Right lobe of liver (tissue), 6 donors: ENCODE measurements at regions not wholly inside any gene's neighbourhood (a gene's known extent, or its start where the extent isn't known, plus 50 kb on each side); places are given as distances from the start of the nearest gene placed in this dataset.

Source experiments
- ATAC-seq, 4 donors: fragments of 200-7000 bp; cut with Tn5 transposase; one replicate each; pipeline ENCODE4 v1.9.1; 2020; ENCODE audit warnings: mild to moderate bottlenecking in 4 of 4, moderate library complexity in 4 of 4
- DNase-seq, 3 donors: peaks; one replicate each; pipeline ENCODE4 v3.0.0-alpha.2; 2020
- H3K27ac ChIP-seq, 3 donors: fragments of 200-600 bp; one replicate each; pipeline ENCODE4 v1.8.0; 2022
- H3K27me3 ChIP-seq, 2 donors: fragments of 200-600 bp; one replicate each; pipeline ENCODE4 v1.8.0; 2022
- H3K36me3 ChIP-seq, 4 donors: fragments of 200-600 bp; sonication (generic) in 1 of 4; one replicate each; pipeline versions ENCODE4 v1.5.1 to v1.8.0; 2017 to 2022; ENCODE audit warnings: control low read depth in 1 of 4
- H3K4me1 ChIP-seq, 4 donors: fragments of 200-600 bp; sonication (generic) in 1 of 4; one replicate each; pipeline versions ENCODE4 v1.5.1 to v1.8.0; 2017 to 2022; ENCODE audit warnings: control low read depth in 1 of 4
- H3K4me3 ChIP-seq, 3 donors: fragments of 200-600 bp; one replicate each; pipeline ENCODE4 v1.8.0; 2022
- H3K9me3 ChIP-seq, 4 donors: fragments of 200-600 bp; sonication (generic) in 1 of 4; one replicate each; pipeline versions ENCODE4 v1.5.1 to v1.8.0; 2017 to 2022; ENCODE audit warnings: control low read depth in 1 of 4
- POLR2A ChIP-seq: fragments of 450-650 bp; IDR thresholded peaks from one replicate; pipeline ENCODE4 v1.6.1; 2017; ENCODE audit warnings: antibody characterized with exemption, mild to moderate bottlenecking
- WGBS: methylation state at CpG from one replicate; pipeline ENCODE4 v1.1.6; 2018; ENCODE audit warnings: low coverage, low lambda C conversion rate; ENCODE audit not compliant: insufficient coverage; ENCODE audit errors: missing lambda C conversion rate; 5-methylcytosine and 5-hydroxymethylcytosine counted together
- intact Hi-C, 2 donors: fragments of 100-400 bp; cut with DNase I; formaldehyde crosslinking; loops; one replicate each; pipeline versions ENCODE4 v1.11.2 to v1.14.1; 2022
- TF ChIP-seq, protein P1 (sequence below), 4 donors: fragments of 200-600 bp in 3 of 4; fragments of 450-650 bp in 1 of 4; IDR thresholded peaks; one replicate each; pipeline versions ENCODE4 v1.5.1 to v1.8.0; 2016 to 2022; ENCODE audit warnings: antibody characterized with exemption in 4 of 4, mild to moderate bottlenecking in 2 of 4
- donor health status: DM: no; HTN: yes; CAD: no.
- donor health status: DM: no; HTN: no; CAD: no.
- donor health status: DM: no; HTN: no; CAD: no.
- donor health status: DM: no; HTN: yes; CAD: no.
- donor health status: DM: no; HTN: yes; CAD: no.

DNA sequence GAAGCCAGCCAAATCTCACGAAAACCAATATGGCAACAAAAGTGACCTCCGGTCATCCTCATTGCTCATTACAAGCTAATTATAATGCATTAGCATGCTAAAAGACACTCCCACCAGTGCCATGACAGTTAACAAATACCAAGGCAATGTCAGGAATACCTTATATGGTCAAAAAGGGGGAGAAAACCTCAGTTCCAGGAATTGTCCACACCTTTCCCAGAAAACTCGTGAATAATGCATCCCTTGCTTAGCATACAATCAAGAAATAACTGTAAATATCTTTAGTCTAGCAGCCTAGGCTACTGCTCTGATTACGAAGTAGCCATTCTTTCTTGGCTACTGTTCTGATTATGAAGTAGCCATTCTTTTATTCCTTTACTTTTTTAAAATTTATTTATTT, 112.5 kb upstream of the FKBP1C start:
- intact Hi-C loops, result no loop called here

DNA sequence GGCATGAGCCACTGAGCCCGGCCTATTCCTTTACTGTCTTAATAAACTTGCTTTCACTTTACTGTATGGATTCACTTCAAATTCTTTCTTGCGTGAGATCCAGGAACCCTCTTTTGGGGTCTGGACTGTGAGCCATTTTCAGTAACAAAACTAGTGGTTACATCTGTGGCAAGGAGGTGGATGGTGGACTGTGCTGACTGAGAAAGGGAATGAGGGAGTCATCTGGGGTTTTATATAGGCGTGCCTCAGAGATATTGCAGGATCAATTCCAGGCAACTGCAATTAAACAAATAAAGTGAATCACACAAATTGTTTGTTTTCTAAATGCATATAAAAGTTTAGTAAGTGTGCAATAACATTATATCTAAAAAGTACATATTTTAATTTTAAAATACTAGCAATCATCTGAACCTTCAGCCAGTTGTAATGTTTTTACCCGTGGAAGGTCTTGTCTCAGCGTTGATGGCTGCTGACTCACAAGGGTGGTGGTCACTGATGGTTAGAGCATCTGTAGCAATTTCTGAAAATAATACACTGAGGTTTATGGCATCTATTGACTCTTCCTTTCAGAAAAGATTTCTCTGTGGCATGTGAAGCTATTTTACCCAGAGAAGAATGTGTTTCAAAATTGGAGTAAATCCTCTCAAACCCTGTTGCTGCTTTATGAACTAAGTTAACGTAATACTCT, 111.4 kb upstream of the FKBP1C start:
- no peak for DNase-seq
- TF ChIP-seq POLR2A, result no peak
- TF ChIP-seq, protein P1, sequence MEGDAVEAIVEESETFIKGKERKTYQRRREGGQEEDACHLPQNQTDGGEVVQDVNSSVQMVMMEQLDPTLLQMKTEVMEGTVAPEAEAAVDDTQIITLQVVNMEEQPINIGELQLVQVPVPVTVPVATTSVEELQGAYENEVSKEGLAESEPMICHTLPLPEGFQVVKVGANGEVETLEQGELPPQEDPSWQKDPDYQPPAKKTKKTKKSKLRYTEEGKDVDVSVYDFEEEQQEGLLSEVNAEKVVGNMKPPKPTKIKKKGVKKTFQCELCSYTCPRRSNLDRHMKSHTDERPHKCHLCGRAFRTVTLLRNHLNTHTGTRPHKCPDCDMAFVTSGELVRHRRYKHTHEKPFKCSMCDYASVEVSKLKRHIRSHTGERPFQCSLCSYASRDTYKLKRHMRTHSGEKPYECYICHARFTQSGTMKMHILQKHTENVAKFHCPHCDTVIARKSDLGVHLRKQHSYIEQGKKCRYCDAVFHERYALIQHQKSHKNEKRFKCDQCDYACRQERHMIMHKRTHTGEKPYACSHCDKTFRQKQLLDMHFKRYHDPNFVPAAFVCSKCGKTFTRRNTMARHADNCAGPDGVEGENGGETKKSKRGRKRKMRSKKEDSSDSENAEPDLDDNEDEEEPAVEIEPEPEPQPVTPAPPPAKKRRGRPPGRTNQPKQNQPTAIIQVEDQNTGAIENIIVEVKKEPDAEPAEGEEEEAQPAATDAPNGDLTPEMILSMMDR (IDR thresholded peaks at IDR 0.05), result no peak
- Histone ChIP-seq H3K9me3 (no peaks in the 10 kb centered on the region), H3K4me1 (no peaks in the 10 kb centered on the region), H3K27me3 (no peaks in the 10 kb centered on the region), H3K36me3 (no peaks in the 10 kb centered on the region), H3K27ac (no peak overlapping the region), H3K4me3 (no peak overlapping the region)
- ATAC-seq, result no peak
- 84% methylated on average over 6 of the region's 6 CpGs for WGBS
- intact Hi-C loops, result no loop called here

More for the DNA sequence above, 112.5 kb upstream of the FKBP1C start:
- Histone ChIP-seq H3K27ac (no peak overlapping the region), H3K4me1 (no peaks in the 10 kb centered on the region), H3K4me3 (no peak overlapping the region), H3K36me3 (no peaks in the 10 kb centered on the region), H3K27me3 (no peaks in the 10 kb centered on the region), H3K9me3 (no peaks in the 10 kb centered on the region)
- DNase-seq, result no peak
- ATAC-seq, result no peak
- TF ChIP-seq, protein P1 (IDR thresholded peaks at IDR 0.05), result no peak
- no peak for TF ChIP-seq POLR2A
- WGBS, result 50% methylated on average over 4 of the region's 4 CpGs

DNA sequence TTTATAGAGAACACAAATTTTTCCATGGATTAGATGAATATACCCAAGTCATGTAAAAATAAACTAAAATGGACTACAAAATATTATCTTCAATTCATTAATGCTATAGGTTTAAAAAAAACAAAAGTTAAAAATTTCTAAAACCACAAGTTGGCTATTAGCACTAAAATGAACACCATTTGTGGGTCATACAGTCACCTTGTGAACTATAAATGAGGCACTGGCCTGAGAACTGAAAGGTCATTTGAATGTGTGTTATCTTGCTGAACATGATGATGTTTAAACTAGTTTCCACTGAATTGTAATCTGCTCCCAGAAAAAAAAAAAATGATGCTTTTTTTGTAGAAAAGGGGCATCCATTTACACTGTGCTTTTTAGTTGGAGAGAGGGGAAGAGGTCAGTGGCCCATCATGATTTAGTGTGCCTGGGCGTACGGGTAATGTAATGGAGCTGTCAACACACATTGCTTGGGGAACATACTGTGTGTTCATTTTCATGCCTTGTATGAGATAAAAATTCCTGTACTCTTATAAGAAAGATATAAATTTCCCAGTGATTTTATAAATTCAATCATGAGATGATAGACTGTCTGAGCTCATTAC, 96.6 kb upstream of the FKBP1C start:
- Histone ChIP-seq H3K27ac (no peak overlapping the region), H3K27me3 (no peaks in the 10 kb centered on the region), H3K4me3 (no peak overlapping the region), H3K9me3 (no peaks in the 10 kb centered on the region), H3K36me3 (no peaks in the 10 kb centered on the region), H3K4me1 (no peaks in the 10 kb centered on the region)
- no peak for DNase-seq
- 47% methylated on average over 2 of the region's 2 CpGs for WGBS
- no peak for ATAC-seq
- intact Hi-C loops, result no loop called here
- TF ChIP-seq POLR2A, result no peak
- TF ChIP-seq, protein P1 (IDR thresholded peaks at IDR 0.05), result no peak

DNA sequence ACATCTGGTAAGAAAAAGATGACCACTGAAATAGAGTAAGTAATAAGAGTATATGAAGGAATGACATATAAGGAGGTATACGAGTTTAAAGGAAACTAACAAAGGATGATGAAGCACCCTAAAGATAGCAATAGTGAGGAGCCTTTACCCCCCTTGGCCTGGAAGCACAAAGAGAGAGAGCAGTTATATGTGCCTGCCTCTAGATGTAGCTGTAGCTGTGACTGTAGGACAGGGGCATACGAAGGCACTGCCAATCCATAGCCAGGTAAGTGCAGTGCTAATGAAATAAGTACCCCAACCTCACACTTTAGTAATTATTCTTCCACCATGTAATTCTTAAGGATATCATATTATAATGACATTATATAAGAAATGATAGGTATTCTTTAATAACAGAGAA, 90.1 kb upstream of the FKBP1C start:
- peak; percentile 62 to 86 (median 74) for ATAC-seq
- DNase-seq, result no peak
- Histone ChIP-seq H3K27ac (no peak overlapping the region), H3K9me3 (no peaks in the 10 kb centered on the region), H3K4me1 (no peaks in the 10 kb centered on the region), H3K4me3 (no peak overlapping the region), H3K36me3 (no peaks in the 10 kb centered on the region), H3K27me3 (no peaks in the 10 kb centered on the region)
- TF ChIP-seq, protein P1 (IDR thresholded peaks at IDR 0.05), result peak; percentile 28 to 39 (median 32)
- TF ChIP-seq POLR2A, result no peak
- intact Hi-C loops, result no loop called here
- 7% methylated on average over 2 of the region's 2 CpGs for WGBS
